ENCODE measurements at regions not wholly inside any gene's neighbourhood (a gene's known extent, or its start where the extent isn't known, plus 50 kb on each side); places are given as distances from the start of the nearest gene placed in this dataset.

DNA sequence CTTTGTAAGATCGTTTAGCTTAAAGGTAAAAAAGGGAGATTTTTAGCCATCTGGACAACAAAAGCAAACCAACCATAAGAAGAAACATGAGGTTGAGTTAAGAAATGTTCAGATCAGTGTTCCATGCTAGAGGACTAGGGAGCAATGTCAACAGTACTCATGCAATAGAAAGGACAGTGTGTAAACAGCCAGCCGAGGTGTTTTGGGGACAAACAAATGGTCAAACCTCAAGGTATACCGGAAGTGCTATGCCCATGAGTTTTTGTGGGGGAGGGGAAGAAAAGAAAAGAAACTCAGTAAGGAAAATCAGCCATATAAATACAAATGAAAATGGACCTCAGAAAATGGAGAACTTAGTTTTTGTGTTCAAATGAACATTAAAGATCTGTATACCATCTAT is 289.5 kb upstream of the GRM7 start:
- ChIA-PET CTCF (no interaction called here), POLR2A (no interaction called here)

DNA sequence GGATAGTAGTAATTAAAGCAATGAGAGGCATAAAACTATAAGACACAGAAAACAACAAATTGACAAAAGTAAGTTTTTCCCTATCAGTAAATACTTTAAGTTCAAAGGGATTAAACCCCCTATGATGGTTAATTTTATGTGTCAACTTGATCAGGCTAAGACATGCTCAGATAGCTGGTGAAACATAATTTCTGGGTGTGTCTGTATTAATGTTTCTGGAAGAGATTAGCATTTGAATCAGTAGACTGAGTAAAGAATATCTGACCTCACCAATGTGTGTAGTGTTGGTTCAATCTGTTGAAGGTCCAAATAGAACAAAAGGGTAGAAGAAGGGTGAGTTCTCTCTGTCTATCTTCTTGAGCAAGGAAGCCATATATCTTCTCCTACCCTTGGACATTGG is 283.3 kb upstream of the GRM7 start:
- CTCF ChIA-PET, result no interaction called here
- POLR2A ChIA-PET, result no interaction called here

DNA sequence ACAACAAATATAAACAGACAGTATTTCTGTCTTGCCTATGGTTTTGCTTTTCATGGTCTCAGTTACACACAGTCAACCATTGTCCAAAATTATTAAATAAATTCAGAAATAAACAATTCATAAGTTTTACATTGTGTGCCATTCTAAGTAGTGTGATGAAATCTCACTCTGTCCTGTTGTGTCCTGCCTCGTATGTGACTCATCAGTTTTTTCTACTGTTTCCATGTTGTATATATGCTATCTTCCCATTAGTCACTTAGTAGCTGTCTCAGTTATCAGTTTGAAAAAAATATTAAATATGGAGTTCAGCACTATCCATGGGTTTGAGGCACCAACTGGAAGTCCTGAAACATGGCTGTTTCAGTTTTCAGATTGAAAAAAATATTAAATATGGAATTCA is 282.4 kb upstream of the GRM7 start:
- ChIA-PET POLR2A (no interaction called here), CTCF (no interaction called here)

DNA sequence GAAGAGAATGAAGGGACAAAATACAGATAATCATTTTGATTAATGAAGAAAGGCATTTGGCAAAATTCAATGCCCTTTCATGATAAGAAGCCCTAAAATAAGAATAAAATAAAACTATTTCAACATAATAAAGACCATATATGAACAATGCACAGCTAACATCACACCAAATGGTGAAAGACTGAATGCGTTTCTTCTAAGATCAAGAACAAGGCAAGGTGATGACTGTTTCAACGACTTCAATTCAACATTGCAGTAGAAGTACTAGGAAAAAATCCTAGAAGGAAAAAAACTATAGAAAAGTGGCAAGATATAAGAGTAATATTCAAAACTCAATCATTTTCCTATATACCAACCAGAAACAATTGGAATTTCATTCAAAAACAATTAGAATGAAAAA is 280.1 kb upstream of the GRM7 start:
- ChIA-PET POLR2A (no interaction called here), CTCF (no interaction called here)

DNA sequence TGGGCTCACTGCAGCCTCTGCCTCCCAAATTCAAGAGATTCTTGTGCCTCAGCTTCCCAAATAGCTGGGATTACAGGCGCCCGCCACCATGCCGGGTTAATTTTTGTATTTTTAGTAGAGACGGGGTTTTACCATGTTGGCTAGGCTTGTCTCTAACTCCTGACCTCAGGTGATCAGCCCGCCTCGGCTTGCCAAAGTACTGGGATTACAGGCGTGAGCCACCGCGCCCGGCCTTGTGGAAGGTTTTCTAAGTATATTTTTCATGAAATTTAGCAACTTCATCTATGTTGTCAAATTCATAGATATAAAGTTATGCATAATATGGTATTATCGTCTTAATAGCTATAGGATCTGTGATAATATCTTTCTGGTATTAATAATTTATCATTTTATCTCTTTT is 275.6 kb upstream of the GRM7 start:
- ChIA-PET POLR2A (no interaction called here), CTCF (no interaction called here)

DNA sequence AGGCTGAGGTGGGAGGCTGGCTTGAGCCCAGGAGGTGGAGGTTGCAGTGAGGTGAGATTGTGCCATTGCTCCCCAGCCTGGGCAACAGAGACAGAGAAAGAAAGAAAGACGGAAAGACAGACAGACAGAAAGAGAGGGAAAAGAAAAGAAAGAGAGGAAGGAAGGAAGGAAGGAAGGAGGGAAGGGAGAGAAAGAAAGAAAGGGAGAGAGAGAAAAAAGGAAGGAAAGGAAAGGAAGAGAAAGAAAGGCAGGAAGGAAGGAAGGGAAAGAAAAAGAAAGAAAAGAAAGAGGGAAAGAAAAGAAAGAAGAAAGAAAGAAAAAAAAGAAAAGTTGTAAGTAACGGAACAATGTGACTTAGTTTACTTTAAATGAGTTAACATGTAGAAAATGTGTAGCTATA is 260.7 kb upstream of the GRM7 start:
- ChIA-PET POLR2A (no interaction called here), CTCF (no interaction called here)

DNA sequence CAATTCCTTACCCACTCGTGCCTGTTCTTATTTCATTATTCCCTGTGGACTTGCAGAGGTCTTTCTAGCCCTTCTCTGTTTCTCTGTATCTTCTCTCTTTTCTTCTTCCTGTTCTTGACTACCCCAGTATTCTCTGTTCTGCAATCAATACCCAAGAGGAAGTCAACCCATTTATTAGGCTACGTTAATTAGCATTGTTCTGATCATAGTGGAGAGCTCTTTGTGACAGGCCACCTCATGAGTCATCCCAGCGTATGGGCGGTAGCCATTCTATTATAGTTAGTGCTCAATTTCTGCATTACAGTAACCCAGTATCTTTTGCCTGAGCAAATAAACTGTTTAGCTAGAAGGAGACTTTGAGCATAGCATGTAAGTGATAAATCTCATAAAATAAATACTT is 259.5 kb upstream of the GRM7 start:
- ChIA-PET POLR2A (no interaction called here), CTCF (no interaction called here)

DNA sequence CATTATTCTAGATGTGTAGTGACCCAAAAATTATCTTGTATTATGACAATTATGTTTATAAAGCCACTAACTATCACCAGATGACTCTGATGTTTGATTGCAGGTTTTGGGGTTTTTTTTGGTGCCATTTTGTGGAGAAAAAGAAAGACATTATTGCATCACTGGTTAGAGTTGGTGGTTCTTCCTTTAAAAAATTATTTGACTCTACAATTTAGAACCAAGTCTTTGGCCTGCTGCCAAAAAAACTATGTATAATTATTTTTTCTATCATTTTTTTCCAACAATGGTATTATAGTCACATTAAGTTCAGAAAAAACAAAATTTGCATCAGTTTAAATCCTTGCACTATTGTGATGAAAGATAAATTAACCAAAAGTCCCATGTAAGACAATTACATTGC is 258.6 kb upstream of the GRM7 start:
- ChIA-PET CTCF (no interaction called here), POLR2A (no interaction called here)

DNA sequence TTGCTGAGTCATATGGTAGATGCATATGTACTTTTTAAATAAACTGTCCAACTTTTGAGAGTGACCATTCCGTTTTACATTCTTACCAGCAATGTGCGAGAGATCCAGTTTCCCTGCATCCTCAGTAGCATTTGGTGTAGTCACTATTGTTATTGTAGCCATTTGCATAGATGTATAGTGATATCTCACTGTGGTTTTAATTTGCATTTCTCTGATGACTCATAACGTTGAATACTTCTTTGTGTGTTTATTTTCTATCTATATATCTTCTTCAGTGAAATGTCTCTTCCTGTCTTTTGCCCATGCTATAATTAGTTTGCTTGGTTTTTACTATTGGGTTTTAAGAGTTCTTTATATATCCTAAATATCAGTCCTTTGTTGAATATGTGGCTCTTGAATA is 255.7 kb upstream of the GRM7 start:
- ChIA-PET CTCF (no interaction called here), POLR2A (no interaction called here)

DNA sequence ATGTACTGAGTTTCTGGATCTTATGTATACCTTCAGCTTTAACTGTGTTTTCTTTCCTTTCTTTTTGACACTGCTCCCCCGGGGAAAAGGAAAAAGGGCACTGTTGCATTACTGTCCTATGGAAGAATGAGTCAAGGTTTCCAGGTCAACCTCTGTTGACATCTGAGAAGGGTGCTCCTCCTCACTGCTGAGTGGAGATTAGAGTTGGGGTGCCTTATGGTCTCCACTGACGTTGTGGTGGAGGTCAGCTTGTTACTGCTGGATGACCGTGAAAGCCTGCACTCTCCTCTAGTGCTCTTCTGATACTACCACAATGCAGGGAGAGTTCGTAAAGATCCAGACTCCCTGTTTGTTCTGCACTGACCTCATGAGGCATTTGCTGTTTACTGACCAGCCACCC is 252.1 kb upstream of the GRM7 start:
- ChIA-PET CTCF (no interaction called here), POLR2A (no interaction called here)

DNA sequence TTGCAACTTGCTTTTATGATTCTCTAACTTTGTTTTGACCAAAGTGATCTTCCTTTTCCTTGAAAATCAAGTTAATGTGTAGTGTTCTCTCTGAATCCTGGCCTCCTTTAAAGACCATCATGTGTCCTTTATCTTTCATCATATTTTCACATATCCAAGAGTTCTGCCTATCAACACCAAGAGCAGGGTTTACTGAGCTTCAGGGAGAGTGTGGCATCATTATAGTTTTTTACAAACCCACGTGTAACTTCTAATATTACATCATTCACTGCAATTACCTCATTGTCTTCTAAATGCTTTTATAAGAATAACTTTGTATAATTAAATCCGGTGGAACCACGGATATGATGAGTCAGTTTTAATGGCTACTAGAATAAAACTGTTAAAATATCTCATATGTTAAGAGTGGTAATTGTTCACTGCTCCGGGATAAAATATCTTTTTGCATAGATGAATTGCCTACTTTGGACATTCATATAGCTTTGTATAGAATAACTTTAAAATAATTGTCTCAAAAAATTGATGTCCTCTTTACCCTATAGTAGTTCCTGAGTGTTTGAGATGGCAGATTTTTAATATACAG is 248.8 kb upstream of the GRM7 start:
- ChIA-PET CTCF (no interaction called here), POLR2A (no interaction called here)

DNA sequence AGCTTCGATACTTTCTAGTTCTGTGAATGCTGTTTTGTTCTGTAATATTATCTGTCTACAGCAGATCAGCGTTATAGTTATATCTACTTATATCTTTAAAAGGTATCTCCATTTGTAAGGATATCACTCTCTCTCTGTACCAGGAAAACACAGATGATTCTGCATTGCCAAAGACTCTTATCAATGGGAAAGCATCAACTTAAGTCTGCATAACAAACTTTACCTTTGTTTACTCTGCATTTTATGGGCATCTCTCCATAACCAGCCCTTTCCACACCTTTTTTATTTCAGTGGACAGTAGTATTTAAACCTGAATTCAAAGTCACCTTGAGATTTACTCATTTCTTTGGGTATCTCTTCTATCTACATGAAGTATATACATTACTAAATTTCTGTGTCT is 238.7 kb upstream of the GRM7 start:
- CTCF ChIA-PET, result no interaction called here
- POLR2A ChIA-PET, result no interaction called here

DNA sequence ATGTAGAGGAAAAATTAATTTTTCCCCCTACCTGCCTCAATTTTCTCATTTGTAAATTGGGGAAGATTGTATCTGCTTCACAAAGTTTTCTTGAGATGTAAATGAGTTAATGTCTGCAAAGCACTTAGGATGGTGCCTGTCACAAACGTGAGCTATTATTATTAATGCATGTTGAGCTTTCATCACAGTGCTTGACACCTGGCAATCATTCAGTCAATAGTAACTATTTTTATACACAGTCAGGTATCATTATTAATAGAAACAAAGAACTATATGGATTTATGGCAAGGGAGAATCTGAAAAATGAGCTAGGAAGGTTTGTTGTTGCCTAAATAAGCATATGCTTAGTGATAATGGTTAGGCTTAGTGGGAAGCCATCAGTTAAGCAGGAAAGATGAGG is 238.2 kb upstream of the GRM7 start:
- POLR2A ChIA-PET, result no interaction called here

DNA sequence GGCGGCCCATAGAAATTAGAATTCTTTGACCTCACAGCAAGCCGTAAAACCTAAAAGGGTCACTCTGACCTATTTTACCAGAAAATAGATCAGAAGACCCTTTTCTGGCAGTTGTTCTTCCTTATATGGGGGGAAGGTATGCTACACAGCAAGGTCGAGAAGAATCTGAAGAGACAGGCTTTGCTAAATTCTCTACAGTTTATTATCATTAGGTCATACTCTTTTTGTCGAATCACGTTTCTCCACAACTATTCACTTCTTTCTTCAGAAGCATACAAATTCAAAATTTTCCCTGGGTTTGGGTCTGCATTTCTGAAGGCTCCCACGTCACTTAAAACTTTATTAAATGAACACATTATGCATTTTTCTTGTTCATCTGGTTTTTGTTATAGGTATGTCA is 229.5 kb upstream of the GRM7 start:
- POLR2A ChIA-PET, result no interaction called here
- CTCF ChIA-PET, result no interaction called here

More for the DNA sequence above, 238.2 kb upstream of the GRM7 start:
- CTCF ChIA-PET, result no interaction called here

DNA sequence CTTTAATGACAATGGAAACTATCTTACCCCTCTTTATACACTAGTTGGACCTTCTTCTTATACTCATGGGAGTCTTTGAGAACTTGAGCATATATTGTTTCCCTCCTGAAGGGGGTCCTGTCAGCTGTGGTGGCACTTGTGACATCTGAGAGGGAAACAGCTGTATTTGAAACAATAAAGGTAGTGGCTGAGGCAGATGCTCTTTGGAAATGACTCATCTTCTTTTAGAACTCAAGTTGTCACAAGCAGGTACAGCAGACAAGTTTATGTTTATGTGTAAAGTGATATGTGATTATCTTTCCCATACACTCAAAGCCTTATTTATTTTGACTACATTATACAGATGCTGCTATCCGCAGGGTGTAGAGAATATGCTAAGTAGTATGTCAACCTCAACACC is 220.0 kb upstream of the GRM7 start:
- ChIA-PET CTCF (no interaction called here), POLR2A (no interaction called here)

DNA sequence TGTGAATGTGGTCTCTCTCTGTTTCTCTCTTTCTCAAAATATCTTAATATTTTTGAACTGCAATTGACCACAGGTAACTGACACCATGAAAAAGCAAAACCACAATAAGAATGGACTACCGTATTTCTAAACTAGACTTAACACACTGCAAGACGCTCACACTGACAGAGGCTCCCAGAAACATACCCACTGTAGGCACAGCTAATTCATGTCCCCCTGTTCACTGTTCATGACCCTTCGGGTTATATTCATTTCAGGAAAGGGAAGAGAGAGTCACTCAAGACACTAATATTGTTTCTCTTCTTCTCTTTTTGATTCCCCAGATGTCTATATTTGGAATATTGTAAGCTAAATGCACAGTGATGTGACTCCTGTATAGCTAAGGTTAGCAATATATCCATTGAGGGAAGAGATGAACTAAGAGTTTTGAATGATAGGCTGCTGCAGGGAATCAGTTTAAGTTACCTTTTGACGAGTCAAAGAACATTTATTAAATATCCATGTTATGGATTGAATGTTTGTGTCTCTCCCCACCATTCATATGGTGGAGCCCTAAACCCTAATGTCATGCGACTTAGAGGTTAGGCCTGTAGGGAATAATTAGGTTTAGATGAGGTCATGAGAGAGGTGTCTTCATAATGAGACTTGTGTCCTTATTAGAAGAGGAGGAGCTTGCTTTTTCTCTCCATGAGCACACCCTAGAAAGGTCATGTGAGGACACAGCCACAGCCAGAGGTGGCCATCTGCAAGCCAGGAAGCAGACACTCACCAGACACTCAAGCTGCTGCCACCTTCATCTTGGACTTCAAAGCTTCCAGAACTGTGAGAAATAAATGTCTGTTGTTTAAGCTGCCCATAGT is 216.6 kb upstream of the GRM7 start:
- ChIA-PET POLR2A (no interaction called here), CTCF (no interaction called here)

DNA sequence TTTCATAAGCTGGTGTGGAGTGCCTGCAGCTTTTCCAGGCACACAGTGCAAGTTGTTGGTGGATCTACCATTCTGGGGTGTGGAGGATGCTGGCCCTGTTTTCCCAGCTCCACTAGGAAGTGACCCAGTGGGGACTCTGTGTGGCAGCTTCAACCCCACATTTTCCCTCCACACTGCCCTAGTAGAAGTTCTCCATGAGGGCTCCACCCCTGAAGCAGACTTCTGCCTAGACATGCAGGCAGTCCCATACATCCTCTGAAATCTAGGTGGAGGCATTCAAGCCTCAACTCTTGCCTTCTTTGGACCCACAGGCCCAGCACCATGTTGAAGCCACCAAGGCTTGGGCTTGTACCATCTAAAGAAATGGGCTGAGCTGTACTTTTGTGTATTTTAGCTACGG is 206.2 kb upstream of the GRM7 start:
- ChIA-PET CTCF (no interaction called here), POLR2A (no interaction called here)

DNA sequence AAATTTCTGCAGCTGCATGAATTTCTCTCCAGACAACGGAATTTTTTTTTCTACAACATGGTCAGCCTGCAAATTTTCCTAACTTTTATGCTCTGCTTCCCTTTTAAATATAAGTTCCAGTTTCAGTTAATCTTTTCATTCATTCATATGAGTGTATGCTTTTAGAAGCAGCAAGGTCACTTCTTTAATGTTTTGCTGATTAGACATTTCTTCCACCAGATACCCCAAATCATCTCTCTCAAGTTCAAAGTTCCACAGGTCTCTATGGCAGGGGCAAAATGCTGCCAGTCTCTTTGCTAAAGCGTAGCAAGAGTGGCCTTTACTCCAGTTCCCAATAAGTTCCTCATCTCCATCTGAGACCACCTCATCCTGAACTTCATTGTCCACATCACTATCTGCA is 205.6 kb upstream of the GRM7 start:
- CTCF ChIA-PET, result no interaction called here
- POLR2A ChIA-PET, result no interaction called here

DNA sequence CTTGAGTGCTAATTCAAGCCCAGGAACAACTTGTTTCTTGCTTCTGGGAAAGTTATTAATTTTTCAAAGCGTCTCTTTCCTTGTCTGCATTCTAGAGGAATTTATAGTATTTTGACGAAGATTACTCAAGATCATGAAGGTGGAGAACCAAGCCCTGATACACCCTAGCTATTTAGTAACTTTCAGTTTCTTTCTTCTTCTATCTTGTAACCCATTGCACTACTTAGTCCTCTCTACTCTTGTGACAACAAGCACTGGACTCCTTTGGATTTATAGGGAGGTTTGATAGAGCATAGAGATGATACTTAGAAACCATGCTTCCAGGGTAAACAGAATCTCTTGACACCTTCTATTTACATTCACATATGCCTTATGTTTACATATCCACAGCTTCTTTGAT is 203.3 kb upstream of the GRM7 start:
- ChIA-PET CTCF (no interaction called here), POLR2A (no interaction called here)

DNA sequence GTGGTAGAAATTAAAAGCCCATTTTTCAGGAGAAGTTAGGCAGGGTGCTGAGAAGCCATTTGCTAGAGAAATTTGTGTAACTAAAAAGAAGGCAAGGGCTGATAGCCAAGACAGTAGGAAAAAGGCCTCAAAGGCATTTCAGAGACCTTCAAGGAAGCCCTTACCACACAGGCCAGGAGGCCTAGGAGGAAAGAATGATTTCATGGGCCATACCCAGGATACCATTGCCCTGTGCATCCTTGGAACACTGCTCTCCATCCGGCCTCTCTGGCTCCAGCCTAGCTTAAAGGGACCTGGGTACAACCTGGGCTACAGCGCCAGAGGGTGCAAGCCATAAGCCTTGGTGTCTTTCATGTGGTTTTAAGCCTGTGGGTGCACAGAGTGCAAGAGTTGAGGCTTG is 193.6 kb upstream of the GRM7 start:
- CTCF ChIA-PET, result no interaction called here

DNA sequence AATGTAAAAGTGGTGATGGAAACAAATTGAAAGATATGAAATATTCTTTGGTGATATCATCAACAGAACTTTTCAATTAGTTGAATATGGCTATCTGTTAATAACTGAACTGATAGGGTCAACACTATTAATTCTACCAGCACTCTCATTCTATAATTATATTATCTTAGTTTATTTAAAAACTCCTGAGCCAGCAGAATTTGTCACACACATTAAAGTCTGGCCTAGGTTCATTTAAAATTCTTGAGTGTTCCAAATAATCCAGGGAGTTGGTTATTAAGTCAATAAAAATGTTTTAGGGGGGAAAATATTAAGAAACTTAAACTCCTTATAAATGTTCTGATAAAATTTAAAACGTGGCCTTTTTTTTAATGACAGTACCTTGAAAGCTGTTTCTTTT is 189.6 kb upstream of the GRM7 start:
- CTCF ChIA-PET, result no interaction called here

More for the DNA sequence above, 193.6 kb upstream of the GRM7 start:
- POLR2A ChIA-PET, result no interaction called here

DNA sequence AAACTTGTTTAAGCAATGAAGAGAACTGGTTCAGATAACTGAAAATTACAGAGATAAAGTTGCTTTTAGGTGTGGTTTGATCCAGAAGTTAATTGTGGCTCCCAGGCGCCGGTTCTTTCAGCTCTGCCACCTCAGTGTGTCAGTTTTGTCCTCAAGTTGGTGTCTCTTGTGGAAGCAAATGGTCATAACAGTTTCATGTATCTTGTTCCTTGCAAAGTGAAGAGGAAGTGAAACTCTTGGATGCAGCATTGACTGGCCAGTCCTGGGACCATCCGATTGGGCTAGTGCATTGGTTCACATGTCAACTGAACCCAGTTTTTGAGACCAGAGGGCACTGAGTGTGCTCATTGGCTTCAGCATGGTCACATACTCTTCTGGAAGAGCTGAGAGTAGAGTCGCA is 181.4 kb upstream of the GRM7 start:
- ChIA-PET CTCF (no interaction called here), POLR2A (no interaction called here)

More for the DNA sequence above, 189.6 kb upstream of the GRM7 start:
- POLR2A ChIA-PET, result no interaction called here

All from activated CD8-positive, alpha-beta memory T cell treated with anti-CD3 and anti-CD28 coated beads for 36 hours (primary cell).